ENCODE measurements at regions not wholly inside any gene's neighbourhood (a gene's known extent, or its start where the extent isn't known, plus 50 kb on each side); places are given as distances from the start of the nearest gene placed in this dataset.

GRCh38 chr13:105365831-105366230, 1169.6 kb downstream of the EFNB2 start:
- WGBS, 2 experiments (ENCODE audit: extremely low coverage in 1 of 2, insufficient coverage in 1 of 2, insufficient read length in 1 of 2, insufficient replicate concordance in 2 of 2, low coverage in 1 of 2, low lambda C conversion rate in 2 of 2, missing lambda C conversion rate in 1 of 2) = 100% methylated on average over 1 of the region's 1 CpG; no CpG with 5 or more reads in 1 of the 2 experiments
- H3K4me2 ChIP-seq (ENCODE audit: insufficient read depth in 1 of 2, low read depth in 2 of 2, low read length in 2 of 2) = no peak overlapping the region
- H2BK15ac ChIP-seq (ENCODE audit: low read length) = no peak overlapping the region
- H3K18ac ChIP-seq (ENCODE audit: extremely low read depth, low read length) = no peak overlapping the region
- H3K4me3 ChIP-seq (ENCODE audit: extremely low read depth in 1 of 4, insufficient read depth in 2 of 4, low read depth in 3 of 4, low read length in 4 of 4) = no peak overlapping the region
- ChIA-PET POLR2A (ENCODE audit: partially characterized antibody) (no interaction called here), CTCF (ENCODE audit: partially characterized antibody) (no interaction called here)
- no peaks in the 10 kb centered on the region for H3K36me3 ChIP-seq (ENCODE audit: control insufficient read depth in 2 of 4, insufficient read depth in 4 of 4, low read length in 3 of 4)
- H3K4ac ChIP-seq (replicated peaks; ENCODE audit: insufficient read length, low read depth, low read length) = no peak overlapping the region
- H3K23me2 ChIP-seq (ENCODE audit: low read depth, low read length) = no peaks in the 10 kb centered on the region
- FAIRE-seq (no peak), DNase-seq (ENCODE audit: low read depth in 1 of 2, low spot score in 2 of 2) (no peak)
- no peak overlapping the region for H3K9ac ChIP-seq (replicated peaks in 1 of 4; ENCODE audit: extremely low read depth in 1 of 4, low read depth in 3 of 4, low read length in 3 of 4)
- H3K27ac ChIP-seq (ENCODE audit: low read depth, low read length) = no peak overlapping the region
- H2BK120ac ChIP-seq (replicated peaks; ENCODE audit: low read depth, low read length) = no peak overlapping the region
- no peaks in the 10 kb centered on the region for H4K20me1 ChIP-seq (replicated peaks in 1 of 2; ENCODE audit: control insufficient read depth in 1 of 2, insufficient read depth in 2 of 2, low read length in 2 of 2)
- H3K14ac ChIP-seq (ENCODE audit: insufficient read length) = no peak overlapping the region
- no peak overlapping the region for H4K91ac ChIP-seq (replicated peaks; ENCODE audit: insufficient read length, low read length)
- H3K79me2 ChIP-seq (ENCODE audit: control insufficient read depth in 1 of 2, insufficient read depth in 2 of 2, low read length in 2 of 2) = no peaks in the 10 kb centered on the region
- peaks cover 0 to 5% (median 0%) of the 10 kb centered on the region in 4 experiments; a peak in 2 of 7 replicates for H3K4me1 ChIP-seq (replicated peaks in 1 of 4; ENCODE audit: control insufficient read depth in 3 of 4, insufficient read depth in 4 of 4, low read length in 3 of 4)
- no peak overlapping the region for H2AK5ac ChIP-seq (ENCODE audit: low read depth, low read length)
- no peak overlapping the region for H4K5ac ChIP-seq (ENCODE audit: insufficient read length, low read depth, low read length)
- no peak overlapping the region for H3K23ac ChIP-seq (ENCODE audit: insufficient read length)
- no peaks in the 10 kb centered on the region for H3K9me3 ChIP-seq (ENCODE audit: insufficient read depth in 2 of 2, low read depth in 1 of 2, low read length in 1 of 2)
- H4K8ac ChIP-seq (ENCODE audit: extremely low read depth, insufficient read depth, low read length) = no peak overlapping the region
- no peak overlapping the region for H3K56ac ChIP-seq (replicated peaks; ENCODE audit: insufficient read length, low read depth, low read length)
- H3K79me1 ChIP-seq (ENCODE audit: low read depth, low read length) = no peaks in the 10 kb centered on the region
- H2BK12ac ChIP-seq (ENCODE audit: low read depth, low read length) = no peak overlapping the region
- no peak overlapping the region for H2BK20ac ChIP-seq (ENCODE audit: low read length)
- H2BK5ac ChIP-seq (ENCODE audit: low read depth, low read length) = no peak overlapping the region
- no peak overlapping the region for H2AFZ ChIP-seq (ENCODE audit: low read length)
- H3K27me3 ChIP-seq (replicated peaks in 1 of 4; ENCODE audit: control insufficient read depth in 3 of 4, extremely low read depth in 1 of 4, insufficient read depth in 3 of 4, low read length in 3 of 4) = peaks cover 0 to 1% (median 0%) of the 10 kb centered on the region in 4 experiments; a peak in 1 of 7 replicates
- TF ChIP-seq CBX8 (IDR thresholded peaks at IDR 0.05; ENCODE audit: borderline replicate concordance, low read depth, low read length) (no peak), CTBP2 (IDR thresholded peaks at IDR 0.05; ENCODE audit: borderline replicate concordance, insufficient read depth, insufficient read length, low read length) (no peak), TAF1 (IDR thresholded peaks at IDR 0.05; ENCODE audit: low read depth, low read length) (no peak)
- TF ChIP-seq, protein P1, sequence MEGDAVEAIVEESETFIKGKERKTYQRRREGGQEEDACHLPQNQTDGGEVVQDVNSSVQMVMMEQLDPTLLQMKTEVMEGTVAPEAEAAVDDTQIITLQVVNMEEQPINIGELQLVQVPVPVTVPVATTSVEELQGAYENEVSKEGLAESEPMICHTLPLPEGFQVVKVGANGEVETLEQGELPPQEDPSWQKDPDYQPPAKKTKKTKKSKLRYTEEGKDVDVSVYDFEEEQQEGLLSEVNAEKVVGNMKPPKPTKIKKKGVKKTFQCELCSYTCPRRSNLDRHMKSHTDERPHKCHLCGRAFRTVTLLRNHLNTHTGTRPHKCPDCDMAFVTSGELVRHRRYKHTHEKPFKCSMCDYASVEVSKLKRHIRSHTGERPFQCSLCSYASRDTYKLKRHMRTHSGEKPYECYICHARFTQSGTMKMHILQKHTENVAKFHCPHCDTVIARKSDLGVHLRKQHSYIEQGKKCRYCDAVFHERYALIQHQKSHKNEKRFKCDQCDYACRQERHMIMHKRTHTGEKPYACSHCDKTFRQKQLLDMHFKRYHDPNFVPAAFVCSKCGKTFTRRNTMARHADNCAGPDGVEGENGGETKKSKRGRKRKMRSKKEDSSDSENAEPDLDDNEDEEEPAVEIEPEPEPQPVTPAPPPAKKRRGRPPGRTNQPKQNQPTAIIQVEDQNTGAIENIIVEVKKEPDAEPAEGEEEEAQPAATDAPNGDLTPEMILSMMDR (IDR thresholded peaks at IDR 0.05; ENCODE audit: control extremely low read depth in 1 of 3, insufficient read depth in 1 of 3, low read depth in 1 of 3, low read length in 3 of 3) = no peak
